ENCODE measurements at regions not wholly inside any gene's neighbourhood (a gene's known extent, or its start where the extent isn't known, plus 50 kb on each side); places are given as distances from the start of the nearest gene placed in this dataset.

DNA sequence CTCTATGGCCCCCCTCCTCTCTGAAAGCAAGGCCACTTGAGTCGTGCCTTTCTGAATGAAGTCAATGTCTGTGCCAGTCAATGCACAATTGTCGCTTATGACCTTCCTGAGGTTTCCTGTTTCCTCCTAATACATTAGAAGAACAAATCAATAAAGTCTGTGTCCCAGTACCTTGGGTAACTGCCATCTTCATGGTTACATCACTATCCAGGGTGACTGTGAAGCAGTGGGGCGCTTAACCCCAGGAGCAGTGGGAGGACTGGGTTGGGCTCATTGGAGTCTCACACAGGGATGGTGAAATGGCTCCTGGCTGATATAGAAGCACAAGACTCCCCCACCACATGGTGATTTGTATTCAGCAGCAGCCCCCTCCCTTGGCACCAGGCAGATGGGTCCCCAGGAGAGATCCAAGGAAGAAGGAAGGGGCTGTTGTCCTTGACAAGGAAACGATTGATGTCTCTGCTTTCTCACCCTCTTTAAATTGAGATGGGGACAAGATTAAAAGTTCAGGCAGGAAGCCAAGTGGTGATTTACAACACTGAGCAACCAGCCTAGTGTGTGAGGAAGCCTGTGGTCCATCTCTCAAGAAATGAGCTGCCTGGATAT is 261.9 kb upstream of the ZNF462 start:
- DNase-seq (ENCODE audit: low read depth in 2 of 2), result no peak

DNA sequence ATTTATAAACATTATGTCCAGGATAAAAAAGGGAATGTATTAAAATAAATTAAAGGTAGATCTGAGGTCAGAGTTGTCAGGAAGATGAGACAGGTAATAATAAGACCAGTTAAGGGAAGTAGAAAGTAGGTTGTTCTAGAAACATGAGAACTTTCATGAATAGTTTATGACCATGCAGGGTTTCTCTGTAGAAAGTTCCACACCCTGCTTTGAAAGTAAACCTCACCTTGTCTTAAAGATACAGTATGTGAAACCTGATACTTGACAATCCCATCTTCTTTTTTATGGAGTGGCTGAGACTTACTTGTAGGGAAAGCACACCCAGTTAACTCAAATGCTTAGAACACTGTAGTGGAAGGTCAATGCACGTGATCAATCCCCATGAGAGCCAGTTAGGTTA is 260.6 kb upstream of the ZNF462 start:
- DNase-seq (ENCODE audit: low read depth in 2 of 2), result no peak

DNA sequence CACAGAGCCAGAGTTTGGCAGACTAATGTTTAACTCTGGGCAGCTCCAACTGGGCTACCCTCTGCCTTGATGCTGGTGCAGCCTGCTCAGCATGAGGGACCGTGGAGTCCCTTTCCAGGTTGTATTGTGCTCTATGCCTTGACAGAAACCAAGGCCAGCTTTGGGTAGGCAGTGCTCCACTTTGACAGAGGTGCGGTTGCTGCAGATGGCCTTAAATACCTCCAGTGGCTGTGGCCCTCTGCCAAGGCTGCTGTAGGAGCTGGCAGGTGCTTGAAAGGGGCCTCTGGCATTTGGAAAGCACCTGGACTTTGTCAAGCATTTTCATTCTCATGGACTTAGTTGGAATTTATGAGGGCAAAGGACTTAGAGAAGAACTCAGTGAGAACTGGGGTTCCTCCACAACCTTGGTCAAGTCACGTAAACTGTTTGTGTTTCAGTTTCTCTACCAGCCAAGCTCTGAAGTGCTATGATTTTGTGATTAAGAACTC is 249.7 kb upstream of the ZNF462 start:
- no peak for DNase-seq (ENCODE audit: low read depth in 2 of 2)

DNA sequence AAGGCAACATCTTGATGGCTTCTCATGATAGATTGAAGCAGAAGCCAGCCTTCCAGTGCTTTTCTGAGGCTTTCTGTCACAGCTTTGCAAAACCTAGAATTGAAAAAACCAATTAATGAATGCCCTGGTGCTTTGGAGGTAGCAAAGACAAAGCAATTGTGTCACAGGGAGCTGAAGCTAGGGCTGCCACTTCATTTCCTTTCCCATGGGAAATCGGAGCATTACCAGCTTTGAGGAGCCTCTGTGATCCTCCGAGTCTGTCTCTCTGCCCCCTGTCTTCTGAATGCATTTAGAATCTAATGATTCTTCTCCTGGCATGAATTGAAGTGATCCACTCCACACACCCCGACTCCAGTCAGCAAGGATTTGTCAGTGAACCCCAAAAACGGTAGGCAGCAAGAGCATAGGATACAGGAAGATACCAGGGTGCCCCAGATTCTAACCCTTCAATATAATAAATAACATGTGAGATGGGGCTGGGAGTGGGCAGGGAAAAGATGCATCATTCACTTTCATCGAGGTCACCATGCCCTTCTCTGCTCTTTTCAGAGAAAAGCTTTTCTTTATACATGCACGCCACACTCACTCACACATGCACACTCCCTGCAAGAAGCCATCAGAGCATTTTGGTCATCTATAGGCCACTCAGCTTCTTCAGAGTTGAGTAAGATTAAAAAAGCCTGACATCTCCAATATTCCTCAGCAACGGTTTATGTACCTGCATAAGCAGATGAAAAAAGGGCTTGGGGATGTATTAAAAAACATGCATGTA is 247.7 kb upstream of the ZNF462 start:
- no peak for DNase-seq (ENCODE audit: low read depth in 2 of 2)

DNA sequence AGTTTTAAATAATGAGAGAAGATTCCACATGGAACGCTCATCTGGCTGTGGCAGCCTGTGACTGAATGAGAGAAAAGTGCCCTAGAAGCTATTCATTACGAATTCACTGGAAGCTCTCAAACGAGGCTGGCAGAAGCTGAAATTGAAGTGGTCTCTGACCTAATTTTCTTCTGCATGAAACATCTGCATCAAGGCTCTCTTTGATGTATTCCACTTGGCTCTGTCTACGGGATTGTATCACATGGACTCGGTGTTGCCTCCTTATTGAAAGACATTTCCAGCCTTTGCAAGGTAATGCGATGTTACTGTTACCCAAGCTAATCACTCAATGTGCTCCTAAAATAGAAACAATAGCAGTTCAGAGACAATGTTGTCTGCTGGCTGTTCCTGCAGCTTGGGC is 246.9 kb upstream of the ZNF462 start:
- DNase-seq (ENCODE audit: low read depth in 2 of 2), result no peak

DNA sequence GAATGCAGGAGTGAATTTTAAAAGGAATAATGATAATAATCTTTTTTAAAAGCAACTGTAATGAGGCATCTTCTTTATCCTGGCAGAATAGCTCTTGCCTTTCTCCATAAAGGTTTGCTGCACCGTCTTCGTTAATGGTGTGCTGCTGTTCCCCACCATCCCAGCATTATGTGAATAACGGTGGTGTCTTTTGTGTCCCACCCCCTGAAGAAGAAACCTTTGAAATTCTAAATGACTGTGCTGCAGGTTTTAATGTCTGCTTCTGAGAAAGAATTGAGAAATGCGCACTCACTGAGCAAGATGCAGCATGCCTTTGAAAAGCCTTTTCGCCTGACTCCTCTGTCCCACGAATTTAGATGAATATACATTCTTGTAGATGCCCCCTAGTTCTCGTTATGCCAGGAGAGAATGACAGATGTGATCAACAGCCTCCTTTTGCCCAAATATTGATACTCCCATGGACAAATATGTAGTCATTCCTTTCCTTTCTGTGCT is 246.1 kb upstream of the ZNF462 start:
- no peak for DNase-seq (ENCODE audit: low read depth in 2 of 2)

DNA sequence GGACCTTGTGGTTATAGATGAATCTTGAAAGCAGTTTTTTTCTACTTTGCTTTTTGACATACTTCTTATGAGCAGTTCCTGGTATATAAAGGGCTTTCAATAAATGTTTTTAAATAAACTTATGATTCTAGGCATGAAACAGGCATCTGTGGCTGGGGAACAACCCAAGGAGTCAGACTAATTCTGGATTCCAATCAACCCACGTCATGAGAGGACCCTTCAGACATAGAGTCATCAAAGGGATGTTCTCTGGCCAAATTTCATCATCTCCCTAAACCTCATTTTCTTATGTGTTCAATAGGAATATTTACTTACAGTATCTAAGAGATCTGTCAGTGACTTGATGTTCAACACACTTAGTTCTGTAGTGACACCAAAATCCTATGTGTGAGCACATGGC is 243.8 kb upstream of the ZNF462 start:
- DNase-seq (ENCODE audit: low read depth in 2 of 2), result no peak

DNA sequence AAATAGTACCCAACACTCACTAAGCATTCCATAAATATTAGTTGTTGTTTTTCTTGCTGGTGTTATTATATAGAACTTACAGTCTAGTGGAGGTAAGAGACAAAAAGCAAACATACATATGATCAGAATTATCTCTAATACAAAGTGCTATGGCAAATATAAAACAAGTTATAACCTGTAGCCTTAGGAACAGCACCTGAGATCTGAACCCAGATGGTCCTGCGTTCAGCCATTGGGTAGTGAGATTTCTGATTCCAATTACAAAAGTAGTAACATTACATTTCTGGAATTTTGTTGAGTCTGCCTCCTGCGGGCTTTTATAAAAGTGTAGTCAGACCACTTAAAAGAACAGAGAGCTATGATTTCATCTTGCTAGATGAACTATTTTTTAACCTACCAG is 242.9 kb upstream of the ZNF462 start:
- DNase-seq (ENCODE audit: low read depth in 2 of 2), result no peak

DNA sequence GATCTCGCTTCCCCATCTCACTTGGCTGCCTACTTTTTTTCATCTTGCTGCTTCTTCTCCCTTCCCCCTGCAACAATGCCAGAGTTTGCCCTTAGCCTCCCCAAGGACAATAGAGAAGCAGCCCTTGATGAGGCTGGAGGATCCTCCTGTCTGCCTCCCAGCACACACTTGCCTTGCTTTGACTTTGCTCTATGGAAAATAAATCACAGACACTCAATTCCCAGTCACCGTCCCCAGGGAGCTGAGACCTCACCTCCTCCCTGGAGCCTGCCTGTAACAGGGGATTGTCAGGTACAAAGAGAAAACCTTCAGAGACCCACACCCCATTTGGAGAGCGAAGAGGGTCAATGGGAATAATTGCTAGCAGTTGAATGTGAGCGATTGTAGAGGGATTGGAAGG is 242.1 kb upstream of the ZNF462 start:
- no peak for DNase-seq (ENCODE audit: low read depth in 2 of 2)

DNA sequence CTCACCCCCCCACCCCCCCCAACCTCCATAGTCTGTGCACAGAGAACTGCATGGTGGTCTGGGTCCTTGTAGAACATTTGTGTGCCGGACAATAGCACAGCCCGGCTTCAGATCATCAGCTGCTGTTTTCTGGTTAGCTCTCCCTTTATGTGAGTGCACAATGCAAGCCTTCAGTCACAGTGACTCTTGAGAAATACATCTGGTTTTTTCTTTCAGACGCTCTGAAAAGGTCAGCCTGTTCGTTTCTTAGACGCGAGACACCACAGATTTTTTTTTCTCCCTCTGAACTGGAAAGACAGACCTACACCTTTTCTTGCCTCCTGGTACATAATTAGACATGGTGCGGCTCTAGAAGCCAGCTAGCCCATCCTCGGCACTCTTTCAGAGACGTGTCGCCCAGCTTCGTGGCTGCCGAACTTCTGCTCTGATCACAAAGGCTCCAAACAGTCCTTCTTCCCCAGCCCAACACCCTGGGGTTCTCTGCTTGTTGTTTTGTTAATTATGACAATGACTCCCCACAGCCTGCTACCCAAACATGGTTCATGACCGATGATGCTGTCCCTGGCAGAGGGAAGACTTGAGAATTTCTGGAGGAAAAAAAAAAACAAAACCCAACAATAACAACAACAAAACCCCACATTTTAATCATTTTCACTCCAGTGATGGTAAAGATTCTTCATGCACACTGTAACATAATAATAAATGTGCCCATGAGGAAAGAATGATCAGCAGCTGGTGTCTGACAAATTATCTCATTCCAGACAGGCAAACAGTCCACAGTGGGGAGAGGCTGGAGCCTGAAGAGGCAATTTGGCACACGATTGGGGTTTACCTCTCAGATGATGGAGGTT is 241.4 kb upstream of the ZNF462 start:
- no peak for DNase-seq (ENCODE audit: low read depth in 2 of 2)

DNA sequence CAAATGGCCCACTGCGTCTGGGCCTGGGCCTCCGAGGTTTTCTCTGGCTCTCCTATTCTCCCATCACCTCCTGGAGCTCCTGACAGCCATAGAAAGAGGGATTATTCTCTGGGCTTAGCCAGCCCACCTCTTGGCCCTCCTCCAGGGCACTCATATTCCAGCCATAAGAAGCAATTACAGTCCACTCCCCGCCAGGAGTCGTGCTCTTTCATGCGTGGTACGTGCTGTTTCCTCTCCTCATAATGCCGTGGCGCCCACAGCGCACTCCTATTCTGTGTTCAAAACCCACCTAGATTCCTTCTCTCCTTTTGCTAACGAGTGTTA is 240.8 kb upstream of the ZNF462 start:
- DNase-seq (ENCODE audit: low read depth in 2 of 2), result no peak

DNA sequence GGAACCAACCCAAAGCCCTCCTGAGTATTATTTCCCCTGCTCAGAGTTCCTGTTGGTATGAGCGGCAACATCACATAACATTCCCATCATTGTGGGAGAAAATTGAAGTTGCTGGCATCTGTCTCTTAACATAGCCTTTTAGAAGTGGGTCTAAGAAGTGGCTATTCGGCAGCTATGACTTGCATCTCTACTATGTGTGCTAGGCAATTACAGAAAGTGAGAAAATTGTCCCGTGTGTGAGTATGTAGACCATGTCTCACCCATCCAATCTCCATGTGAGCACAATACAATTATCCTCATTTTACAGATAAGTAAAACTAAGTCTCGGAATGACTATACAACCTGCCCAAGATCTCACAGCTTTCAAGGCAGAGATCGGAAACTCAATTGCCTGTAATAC is 239.4 kb upstream of the ZNF462 start:
- DNase-seq (ENCODE audit: low read depth in 2 of 2), result no peak

DNA sequence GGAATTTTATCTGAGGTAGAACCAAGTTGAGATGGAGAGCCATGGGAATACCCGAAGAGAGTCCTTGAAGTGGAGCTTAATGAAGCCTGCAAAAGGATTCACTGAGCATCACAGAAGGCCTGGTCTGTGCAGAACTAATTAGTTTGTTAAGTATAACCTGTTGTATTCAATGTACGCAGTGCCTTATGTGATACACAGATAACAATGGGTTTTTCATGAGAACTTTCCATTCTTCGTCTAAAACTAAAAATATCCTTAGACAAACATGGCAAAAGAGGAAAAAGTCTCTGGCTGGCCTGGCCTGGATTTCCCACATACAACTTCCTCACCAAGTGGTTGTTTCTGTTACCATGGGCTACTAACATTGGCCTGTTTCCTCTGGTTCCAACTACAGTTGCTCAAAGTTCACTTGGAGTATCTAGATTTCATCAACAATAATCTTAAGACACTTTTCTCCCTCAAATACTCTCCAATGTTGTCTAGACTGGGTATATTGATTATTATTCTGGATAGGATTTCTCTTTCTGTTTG is 237.6 kb upstream of the ZNF462 start:
- no peak for DNase-seq (ENCODE audit: low read depth in 2 of 2)

DNA sequence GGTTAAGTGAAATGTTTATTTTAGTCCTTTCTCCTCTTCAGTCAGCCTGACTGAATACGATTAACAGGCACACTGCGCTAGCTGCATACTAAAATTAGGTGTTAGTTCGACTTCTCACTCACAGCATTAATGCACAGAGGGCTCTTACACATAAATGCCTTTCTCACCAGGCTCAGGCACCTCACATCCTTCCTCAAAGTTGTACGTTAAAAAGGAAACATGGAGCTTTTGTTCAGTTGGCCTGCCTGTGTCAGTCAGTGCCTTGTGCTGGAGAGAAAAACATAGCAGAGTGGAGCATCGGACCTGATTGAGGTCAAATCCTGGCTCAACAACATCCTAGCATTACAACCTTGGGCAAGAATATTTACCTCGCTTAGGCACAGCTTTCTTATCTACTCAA is 236.0 kb upstream of the ZNF462 start:
- DNase-seq (ENCODE audit: low read depth in 2 of 2), result no peak

DNA sequence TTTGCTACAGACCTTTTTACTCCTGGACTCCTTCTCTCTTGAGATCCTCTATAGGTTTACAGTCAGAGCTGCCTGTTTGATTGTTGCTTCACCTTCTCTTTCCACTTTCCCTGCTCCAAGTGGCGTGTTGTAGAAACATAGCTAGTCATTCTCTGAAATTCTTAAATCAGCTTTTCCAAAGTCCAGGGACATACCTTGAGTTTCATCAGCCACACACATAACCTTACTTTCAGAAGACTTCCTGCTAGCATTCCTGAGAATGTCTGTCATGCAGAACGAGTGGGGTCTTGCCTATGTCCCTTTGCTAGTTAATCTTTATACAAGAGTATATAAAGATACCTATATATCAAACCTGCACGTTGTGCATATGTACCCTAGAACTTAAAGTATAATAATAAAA is 230.3 kb upstream of the ZNF462 start:
- no peak for DNase-seq (ENCODE audit: low read depth in 2 of 2)

DNA sequence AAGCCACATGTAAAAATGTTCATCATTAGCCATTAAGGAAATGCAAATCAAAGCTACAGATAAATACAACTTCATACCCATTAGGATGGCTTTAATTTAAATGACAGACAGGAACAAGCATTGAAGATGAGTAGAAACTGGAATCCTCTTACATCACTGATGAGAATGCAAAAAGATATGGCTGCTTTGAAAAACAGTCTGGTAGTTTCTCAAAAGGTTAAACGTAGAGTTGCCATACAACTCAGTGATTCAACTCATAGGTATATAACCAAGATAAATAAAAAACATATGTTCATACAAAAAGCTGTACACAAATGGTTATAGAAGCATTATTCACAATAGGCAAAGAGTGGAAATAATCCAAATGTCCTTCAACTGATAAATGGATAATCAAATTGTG is 228.8 kb upstream of the ZNF462 start:
- no peak for DNase-seq (ENCODE audit: low read depth in 2 of 2)

DNA sequence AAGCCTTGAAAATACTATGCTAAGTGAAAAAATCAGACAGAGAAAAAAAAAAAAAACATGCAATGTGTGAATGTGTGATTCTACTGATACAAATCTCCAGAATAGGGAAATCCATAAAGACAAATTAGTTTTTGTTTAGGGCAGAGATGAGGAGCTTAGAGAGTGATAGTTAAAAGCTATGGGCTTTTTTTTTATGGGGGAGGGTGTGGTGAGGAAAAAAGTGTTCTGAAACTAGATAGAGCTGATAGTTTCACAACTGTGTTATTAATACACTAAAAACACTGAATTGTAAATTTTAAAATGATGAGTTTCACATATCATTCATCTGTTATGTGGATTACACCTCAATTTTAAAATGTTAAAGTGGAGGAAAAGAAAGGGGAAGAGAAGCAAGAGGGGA is 228.3 kb upstream of the ZNF462 start:
- DNase-seq (ENCODE audit: low read depth in 2 of 2), result no peak

DNA sequence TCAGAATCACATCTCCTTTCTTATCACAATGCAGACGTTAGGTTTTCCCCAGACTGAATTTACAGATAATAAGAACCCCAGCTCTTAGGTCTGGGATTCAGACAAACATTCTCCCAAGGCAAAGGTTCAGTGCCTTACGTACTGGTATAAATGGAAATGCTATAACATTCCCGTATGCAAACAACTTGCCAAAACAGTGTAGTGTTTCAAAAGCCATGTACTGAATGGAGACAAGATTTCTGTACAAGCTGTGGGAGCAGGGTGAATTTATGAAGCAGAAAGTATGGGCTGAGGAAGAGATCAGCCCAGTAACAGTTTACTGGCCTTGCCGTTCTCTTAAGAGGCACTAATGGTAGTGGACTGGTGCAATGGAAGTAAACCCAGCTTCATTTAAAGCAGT is 225.5 kb upstream of the ZNF462 start:
- DNase-seq (ENCODE audit: low read depth in 2 of 2), result no peak

DNA sequence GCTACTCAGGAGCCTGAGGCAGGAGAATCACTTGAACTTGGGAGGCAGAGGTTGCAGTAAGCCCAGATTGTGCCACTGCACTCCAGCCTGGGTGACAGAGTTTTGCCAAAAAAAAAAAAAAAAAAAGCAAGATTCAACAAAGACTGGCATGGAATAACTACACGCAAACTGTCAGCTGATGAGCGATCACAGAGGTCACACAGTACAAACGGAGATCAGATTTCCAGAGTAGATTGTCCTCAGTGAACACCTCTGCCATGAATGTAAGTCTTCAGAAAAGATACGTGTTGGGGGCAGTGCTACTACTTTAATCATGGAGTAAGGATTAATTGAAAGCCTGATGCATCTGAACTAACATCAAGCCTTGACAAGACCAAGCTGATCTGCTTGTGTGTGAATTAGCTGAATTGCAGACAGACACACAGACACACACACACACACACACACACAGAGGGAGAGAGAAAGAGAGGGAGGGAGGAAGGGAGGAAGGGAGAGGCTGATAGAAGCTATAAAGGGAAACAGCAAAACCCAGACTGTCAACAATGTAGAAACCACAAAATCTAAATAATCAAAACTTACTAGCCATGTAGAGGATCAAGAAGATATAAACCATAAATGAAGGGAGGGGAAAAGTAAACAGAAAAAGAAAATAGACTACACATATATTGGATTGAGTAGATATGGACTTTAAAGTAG is 222.9 kb upstream of the ZNF462 start:
- DNase-seq (ENCODE audit: low read depth in 2 of 2), result no peak

DNA sequence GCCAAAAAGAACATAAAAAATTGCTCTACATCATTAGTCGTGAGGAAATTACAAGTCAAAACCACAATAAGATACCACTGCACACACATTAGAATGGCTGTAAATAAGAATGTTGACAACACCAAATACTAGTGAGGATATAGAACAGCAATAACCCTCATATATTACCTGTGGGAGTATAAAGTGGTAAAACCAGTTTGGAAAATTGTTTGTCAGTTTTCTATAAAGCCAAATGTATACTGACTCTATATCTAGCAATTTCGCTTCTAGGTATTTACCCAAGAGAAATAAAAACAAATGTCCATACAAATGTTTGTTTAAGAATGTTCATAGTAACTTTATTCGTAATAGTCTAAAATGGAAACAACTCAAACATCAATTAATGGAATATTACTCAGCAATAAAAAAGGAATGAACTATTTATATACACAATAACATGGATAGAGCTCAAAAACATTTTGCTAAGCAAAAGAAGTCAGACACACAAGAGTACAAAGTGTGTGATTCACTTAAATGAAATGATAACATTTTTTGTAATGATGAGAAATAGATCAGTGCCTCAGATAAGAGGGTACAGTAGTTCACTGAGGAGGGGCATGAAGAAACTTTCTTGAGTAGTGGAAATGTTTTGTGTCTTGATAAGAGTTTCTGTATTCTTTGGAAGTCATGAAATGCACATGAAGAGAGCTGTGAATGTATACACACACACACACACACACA is 219.6 kb upstream of the ZNF462 start:
- DNase-seq (ENCODE audit: low read depth in 2 of 2), result no peak

DNA sequence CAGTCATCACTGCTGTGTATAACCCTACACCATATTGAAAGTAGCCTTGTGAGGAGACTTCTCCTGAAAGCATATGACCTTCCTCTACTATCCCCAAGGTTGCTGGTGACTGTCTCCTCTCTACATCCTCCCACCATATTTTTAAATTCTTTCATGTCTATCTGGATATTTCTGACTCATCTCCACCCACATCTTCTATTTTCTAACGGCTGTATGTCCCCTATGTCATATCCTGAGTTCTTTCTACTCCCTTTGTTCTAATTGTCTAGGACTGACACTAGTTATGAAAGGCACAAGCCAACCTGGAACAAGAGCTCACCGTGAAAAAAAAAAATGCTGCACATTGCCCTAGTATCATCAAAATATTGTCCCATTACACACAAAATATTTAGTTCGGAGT is 218.3 kb upstream of the ZNF462 start:
- no peak for DNase-seq (ENCODE audit: low read depth in 2 of 2)
